ENCODE measurements at regions not wholly inside any gene's neighbourhood (a gene's known extent, or its start where the extent isn't known, plus 50 kb on each side); places are given as distances from the start of the nearest gene placed in this dataset.
"Not testable (repeated sequence)": the region's sequence is repeated elsewhere in the genome, so short reads cannot be mapped to it uniquely, and the experiment has no call there.

GRCh38 chr3:26279091-26279490 is 343.5 kb upstream of the LRRC3B start:
- no peak for DNase-seq (ENCODE audit: low spot score)

GRCh38 chr3:26280517-26280916 is 342.1 kb upstream of the LRRC3B start:
- no peak for DNase-seq (ENCODE audit: low spot score)

GRCh38 chr3:26281284-26281985 is 341.1 kb upstream of the LRRC3B start:
- DNase-seq (ENCODE audit: low spot score): no peak

GRCh38 chr3:26284503-26284902 is 338.1 kb upstream of the LRRC3B start:
- not testable (repeated sequence) for DNase-seq (ENCODE audit: low spot score)

DNA sequence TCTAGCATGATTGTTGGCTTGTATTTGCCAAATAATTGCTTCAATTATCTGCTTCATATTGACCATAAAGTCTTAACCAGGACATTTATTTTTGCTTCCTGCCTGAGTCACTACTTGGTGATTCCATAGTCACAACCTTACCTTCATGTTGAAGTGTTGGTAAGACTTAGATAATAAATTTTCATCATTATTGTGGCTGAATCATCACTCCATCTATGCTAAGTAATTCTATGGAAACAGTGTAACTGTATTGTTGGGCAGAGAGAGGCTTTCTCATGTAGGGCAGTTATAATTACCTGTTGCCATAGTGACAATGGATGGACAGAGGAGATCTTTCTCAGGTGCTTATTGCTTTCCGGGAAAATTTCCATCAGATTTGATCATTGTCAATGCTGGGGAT is 330.7 kb upstream of the LRRC3B start:
- DNase-seq (ENCODE audit: low spot score): no peak

GRCh38 chr3:26292780-26293179 is 329.8 kb upstream of the LRRC3B start:
- DNase-seq (ENCODE audit: low spot score): no peak

GRCh38 chr3:26293329-26293844 is 329.2 kb upstream of the LRRC3B start:
- no peak for DNase-seq (ENCODE audit: low spot score)

DNA sequence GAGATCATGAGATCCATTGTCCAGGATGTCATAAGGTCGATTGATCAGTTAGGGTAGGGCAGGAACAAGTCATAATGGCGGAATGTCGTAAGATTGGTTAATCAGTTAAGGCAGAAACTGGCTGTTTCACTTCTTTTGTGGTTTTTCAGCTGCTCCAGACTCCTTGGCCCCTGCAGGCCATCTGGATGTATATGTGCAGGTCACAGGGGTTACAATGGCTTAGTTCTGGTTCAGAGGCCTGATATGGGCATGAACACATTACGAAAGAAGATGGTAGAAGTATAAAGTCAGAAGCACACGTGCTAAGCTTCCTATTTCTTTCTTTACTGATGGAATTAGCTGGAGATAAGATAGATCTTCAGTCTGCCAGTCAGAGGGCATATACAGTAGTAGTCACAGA is 315.4 kb upstream of the LRRC3B start:
- DNase-seq (ENCODE audit: low spot score): no peak

GRCh38 chr3:26307787-26308186 is 314.8 kb upstream of the LRRC3B start:
- no peak for DNase-seq (ENCODE audit: low spot score)

DNA sequence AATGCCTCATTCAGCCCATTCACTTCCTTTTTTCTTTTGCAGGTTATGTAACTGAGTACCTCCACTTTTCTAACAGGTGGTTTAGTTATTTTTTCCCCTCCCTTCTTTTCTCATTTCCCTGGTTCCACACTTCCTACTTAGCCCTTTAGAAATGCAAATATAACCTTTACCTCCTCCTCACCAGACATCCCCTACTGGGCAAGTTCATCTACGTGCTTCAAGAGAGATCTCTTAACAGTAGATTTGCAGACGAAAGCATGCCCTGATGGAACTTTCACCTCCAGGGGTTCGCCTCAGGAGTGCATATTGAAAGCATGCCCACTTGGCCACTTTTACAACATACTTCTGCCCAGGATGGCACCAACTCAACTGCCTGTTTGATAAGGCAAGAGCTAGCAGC is 314.1 kb upstream of the LRRC3B start:
- DNase-seq (ENCODE audit: low spot score): no peak

- not testable (repeated sequence) for DNase-seq (ENCODE audit: low spot score)
Measured at GRCh38 chr3:26309536-26309935, 313.0 kb upstream of the LRRC3B start.

- DNase-seq (ENCODE audit: low spot score): no peak
Measured at GRCh38 chr3:26312816-26313215, 309.8 kb upstream of the LRRC3B start.

DNA sequence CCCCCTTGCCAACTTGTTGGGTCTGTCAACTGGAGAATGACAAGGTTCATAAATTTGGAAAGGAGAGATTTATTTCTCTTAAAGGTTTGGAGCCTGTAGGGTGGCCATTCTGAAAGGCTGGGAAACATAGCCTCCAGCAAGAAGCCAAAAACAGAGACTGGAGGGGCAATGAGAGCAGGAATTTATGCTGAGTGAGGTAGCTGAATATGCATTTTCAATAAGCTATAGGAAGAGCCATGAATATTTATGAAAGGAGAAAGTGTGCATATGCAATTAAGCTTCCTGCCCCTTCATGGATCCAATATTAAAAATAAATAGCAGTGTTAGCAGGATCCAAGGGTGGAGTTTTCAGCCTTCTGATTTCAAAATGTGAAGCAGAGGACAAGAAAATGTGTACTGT is 306.1 kb upstream of the LRRC3B start:
- no peak for DNase-seq (ENCODE audit: low spot score)

GRCh38 chr3:26323741-26324140 is 298.8 kb upstream of the LRRC3B start:
- not testable (repeated sequence) for DNase-seq (ENCODE audit: low spot score)

GRCh38 chr3:26340001-26340400 is 282.6 kb upstream of the LRRC3B start:
- DNase-seq (ENCODE audit: low spot score): no peak

GRCh38 chr3:26343647-26344046 is 278.9 kb upstream of the LRRC3B start:
- no peak for DNase-seq (ENCODE audit: low spot score)

GRCh38 chr3:26345613-26346012 is 277.0 kb upstream of the LRRC3B start:
- DNase-seq (ENCODE audit: low spot score): no peak

- DNase-seq (ENCODE audit: low spot score): no peak
Measured at GRCh38 chr3:26346497-26346896, 276.1 kb upstream of the LRRC3B start.

- DNase-seq (ENCODE audit: low spot score): no peak
Measured at GRCh38 chr3:26347150-26347549, 275.4 kb upstream of the LRRC3B start.

GRCh38 chr3:26350853-26351252 is 271.7 kb upstream of the LRRC3B start:
- no peak for DNase-seq (ENCODE audit: low spot score)

GRCh38 chr3:26353097-26353496 is 269.5 kb upstream of the LRRC3B start:
- no peak for DNase-seq (ENCODE audit: low spot score)

GRCh38 chr3:26358405-26358804 is 264.2 kb upstream of the LRRC3B start:
- no peak for DNase-seq (ENCODE audit: low spot score)

- DNase-seq (ENCODE audit: low spot score): no peak
Measured at GRCh38 chr3:26365706-26366105, 256.9 kb upstream of the LRRC3B start.

DNA sequence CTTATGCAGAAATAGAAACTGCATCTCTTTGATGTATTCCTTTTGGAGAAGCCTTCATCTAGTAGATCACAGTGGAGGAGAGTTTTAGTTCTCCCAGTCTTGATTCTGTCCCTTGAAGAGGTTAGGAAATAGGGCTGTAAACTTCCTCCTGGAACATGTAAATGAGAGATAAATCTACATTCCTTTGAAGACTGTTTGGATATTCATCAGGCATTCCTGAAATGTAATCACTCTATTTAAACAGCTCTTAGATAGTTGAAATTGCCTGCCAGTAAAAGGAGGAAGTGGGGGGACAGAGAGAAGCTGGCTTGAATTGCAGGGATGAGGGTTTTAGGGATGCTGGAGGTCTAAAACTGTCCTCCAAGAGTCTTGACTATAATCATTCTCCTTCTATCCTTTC is 254.3 kb upstream of the LRRC3B start:
- no peak for DNase-seq (ENCODE audit: low spot score)
